ENCODE measurements at regions not wholly inside any gene's neighbourhood (a gene's known extent, or its start where the extent isn't known, plus 50 kb on each side); places are given as distances from the start of the nearest gene placed in this dataset.

- TF ChIP-seq CTCF (IDR thresholded peaks at IDR 0.05; ENCODE audit: borderline replicate concordance, extremely low read depth, low read length, poor library complexity, severe bottlenecking): no peak
- no peak for TF ChIP-seq EZH2 (IDR thresholded peaks at IDR 0.05; ENCODE audit: borderline replicate concordance, low read depth, low read length, severe bottlenecking)
Observed at GRCh38 chr5:28499766-28500290, 1461.4 kb upstream of the CDH9 start.

Measured in DND-41 (cell line).